IMR-90 (cell line): ENCODE measurements at regions not wholly inside any gene's neighbourhood (a gene's known extent, or its start where the extent isn't known, plus 50 kb on each side); places are given as distances from the start of the nearest gene placed in this dataset.

ENCODE experiments used
- BHLHE40 ChIP-seq: fragments of 150-350 bp; IDR thresholded peaks from 2 replicates; pipeline ENCODE4 v1.6.1; 2016; ENCODE audit warnings: mild to moderate bottlenecking, low read depth, low read length
- CEBPB ChIP-seq: IDR thresholded peaks from 2 replicates; pipeline ENCODE4 v1.6.1; 2012; ENCODE audit warnings: low read depth, low read length, improper control_type of control experiment
- CHD1 ChIP-seq: IDR thresholded peaks from 2 replicates; pipeline ENCODE4 v1.6.1; 2012; ENCODE audit warnings: low read depth, low read length, improper control_type of control experiment
- CTCF ChIP-seq: conservative IDR thresholded peaks from 2 replicates; pipeline ENCODE4 v1.5.1; 2012; ENCODE audit warnings: mild to moderate bottlenecking, low read depth, low read length, improper control_type of control experiment
- FOS ChIP-seq: fragments of 150-350 bp; IDR thresholded peaks from 2 replicates; pipeline ENCODE4 v1.6.1; 2016; ENCODE audit warnings: low read depth, low read length
- MAZ ChIP-seq: IDR thresholded peaks from 2 replicates; pipeline ENCODE4 v1.6.1; 2012; ENCODE audit warnings: low read depth, mild to moderate bottlenecking, low read length, improper control_type of control experiment, moderate library complexity, borderline replicate concordance
- POLR2A ChIP-seq: IDR thresholded peaks from 2 replicates; pipeline ENCODE4 v1.6.1; 2012; ENCODE audit warnings: mild to moderate bottlenecking, low read depth, low read length
- RAD21 ChIP-seq: IDR thresholded peaks from 2 replicates; pipeline ENCODE4 v1.6.1; 2012; ENCODE audit warnings: low read length, improper control_type of control experiment
- RCOR1 ChIP-seq: IDR thresholded peaks from 2 replicates; pipeline ENCODE4 v1.6.1; 2012; ENCODE audit warnings: mild to moderate bottlenecking, low read length, improper control_type of control experiment; ENCODE audit not compliant: insufficient replicate concordance
- RFX5 ChIP-seq: IDR thresholded peaks from 2 replicates; pipeline ENCODE4 v1.8.0; 2012; ENCODE audit warnings: low read depth, mild to moderate bottlenecking, low read length, moderate library complexity
- SMC3 ChIP-seq: fragments of 150-350 bp; IDR thresholded peaks from 2 replicates; pipeline ENCODE4 v1.6.1; 2016; ENCODE audit warnings: low read depth, mild to moderate bottlenecking, antibody characterized with exemption, low read length, moderate library complexity

- TF ChIP-seq CTCF (no peak), SMC3 (no peak), RFX5 (no peak), MAZ (no peak), POLR2A (no peak), RAD21 (no peak), CEBPB (no peak), FOS (no peak), CHD1 (no peak), RCOR1 (no peak), BHLHE40 (no peak)
Measured at GRCh38 chr12:115303723-115304309, 619.8 kb upstream of the TBX3 start.
